ENCODE measurements at regions not wholly inside any gene's neighbourhood (a gene's known extent, or its start where the extent isn't known, plus 50 kb on each side); places are given as distances from the start of the nearest gene placed in this dataset.

GRCh38 chr15:52866698-52867097 lies 76.6 kb upstream of the ONECUT1 start:
- no peak for DNase-seq
- Histone ChIP-seq H3K4me1 (ENCODE audit: control insufficient read depth, low read depth, low read length) (no peaks in the 10 kb centered on the region), H3K27ac (ENCODE audit: low read depth, low read length) (no peak overlapping the region), H2BK15ac (replicated peaks; ENCODE audit: low read depth) (no peak overlapping the region), H3K27me3 (ENCODE audit: insufficient read depth, low read length, poor library complexity) (no peaks in the 10 kb centered on the region), H2BK120ac (ENCODE audit: low read depth, low read length) (no peak overlapping the region), H3K9ac (ENCODE audit: low read length) (no peak overlapping the region), H3K4ac (ENCODE audit: low read depth, low read length) (no peak overlapping the region), H4K8ac (ENCODE audit: low read depth, low read length) (no peak overlapping the region), H3K23ac (ENCODE audit: low read length) (no peak overlapping the region), H2BK5ac (ENCODE audit: low read length) (no peak overlapping the region), H3K36me3 (ENCODE audit: control insufficient read depth, insufficient read depth, low read length) (no peaks in the 10 kb centered on the region), H3K4me2 (ENCODE audit: low read length) (no peak overlapping the region), H3K18ac (ENCODE audit: low read length) (no peak overlapping the region), H2AK5ac (ENCODE audit: low read length) (no peak overlapping the region), H3K79me1 (ENCODE audit: low read length) (no peaks in the 10 kb centered on the region), H3K56ac (ENCODE audit: low read length) (no peak overlapping the region), H3K79me2 (ENCODE audit: control insufficient read depth, insufficient read depth, low read length) (no peaks in the 10 kb centered on the region), H3K4me3 (ENCODE audit: low read length) (no peak overlapping the region), H4K5ac (ENCODE audit: low read length) (no peak overlapping the region)
- no CpG with 5 or more reads among the region's 5 CpGs for WGBS (ENCODE audit: extremely low coverage, insufficient coverage, low lambda C conversion rate)

- Histone ChIP-seq H3K27me3 (ENCODE audit: insufficient read depth, low read length, poor library complexity) (no peaks in the 10 kb centered on the region), H3K4me1 (ENCODE audit: control insufficient read depth, low read depth, low read length) (peaks cover under 1% of the 10 kb centered on the region), H2BK120ac (ENCODE audit: low read depth, low read length) (no peak overlapping the region), H4K5ac (ENCODE audit: low read length) (no peak overlapping the region), H3K27ac (ENCODE audit: low read depth, low read length) (no peak overlapping the region), H3K4me3 (ENCODE audit: low read length) (no peak overlapping the region), H3K4me2 (ENCODE audit: low read length) (no peak overlapping the region), H4K8ac (ENCODE audit: low read depth, low read length) (no peak overlapping the region), H3K79me2 (ENCODE audit: control insufficient read depth, insufficient read depth, low read length) (no peaks in the 10 kb centered on the region), H3K18ac (ENCODE audit: low read length) (no peak overlapping the region), H3K36me3 (ENCODE audit: control insufficient read depth, insufficient read depth, low read length) (no peaks in the 10 kb centered on the region), H3K79me1 (ENCODE audit: low read length) (no peaks in the 10 kb centered on the region), H2BK5ac (ENCODE audit: low read length) (no peak overlapping the region), H3K9ac (ENCODE audit: low read length) (no peak overlapping the region), H2BK15ac (replicated peaks; ENCODE audit: low read depth) (no peak overlapping the region), H3K56ac (ENCODE audit: low read length) (no peak overlapping the region), H2AK5ac (ENCODE audit: low read length) (no peak overlapping the region), H3K4ac (ENCODE audit: low read depth, low read length) (no peak overlapping the region), H3K23ac (ENCODE audit: low read length) (no peak overlapping the region)
- WGBS (ENCODE audit: extremely low coverage, insufficient coverage, low lambda C conversion rate), result no CpG with 5 or more reads among the region's 7 CpGs
- no peak for DNase-seq
These were observed 72.5 kb upstream of the ONECUT1 start for GRCh38 chr15:52862677-52863076.

GRCh38 chr15:52858782-52859176 lies 68.6 kb upstream of the ONECUT1 start:
- H3K79me2 ChIP-seq (ENCODE audit: control insufficient read depth, insufficient read depth, low read length), result no peaks in the 10 kb centered on the region
- H3K4me1 ChIP-seq (ENCODE audit: control insufficient read depth, low read depth, low read length), result peaks cover 3% of the 10 kb centered on the region
- H3K4me2 ChIP-seq (ENCODE audit: low read length), result no peak overlapping the region
- no peak overlapping the region for H3K18ac ChIP-seq (ENCODE audit: low read length)
- H2BK5ac ChIP-seq (ENCODE audit: low read length), result no peak overlapping the region
- WGBS (ENCODE audit: extremely low coverage, insufficient coverage, low lambda C conversion rate), result no CpG with 5 or more reads among the region's 9 CpGs
- H3K4ac ChIP-seq (ENCODE audit: low read depth, low read length), result no peak overlapping the region
- H3K56ac ChIP-seq (ENCODE audit: low read length), result no peak overlapping the region
- no peak overlapping the region for H4K5ac ChIP-seq (ENCODE audit: low read length)
- H3K79me1 ChIP-seq (ENCODE audit: low read length), result no peaks in the 10 kb centered on the region
- no peak for DNase-seq
- H3K4me3 ChIP-seq (ENCODE audit: low read length), result no peak overlapping the region
- H3K9ac ChIP-seq (ENCODE audit: low read length), result no peak overlapping the region
- no peak overlapping the region for H3K27ac ChIP-seq (ENCODE audit: low read depth, low read length)
- H2BK120ac ChIP-seq (ENCODE audit: low read depth, low read length), result no peak overlapping the region
- H3K27me3 ChIP-seq (ENCODE audit: insufficient read depth, low read length, poor library complexity), result no peaks in the 10 kb centered on the region
- H2AK5ac ChIP-seq (ENCODE audit: low read length), result no peak overlapping the region
- no peak overlapping the region for H2BK15ac ChIP-seq (replicated peaks; ENCODE audit: low read depth)
- no peak overlapping the region for H3K23ac ChIP-seq (ENCODE audit: low read length)
- no peak overlapping the region for H4K8ac ChIP-seq (ENCODE audit: low read depth, low read length)
- H3K36me3 ChIP-seq (ENCODE audit: control insufficient read depth, insufficient read depth, low read length), result no peaks in the 10 kb centered on the region

GRCh38 chr15:52857937-52858781 lies 68.0 kb upstream of the ONECUT1 start:
- H3K27ac ChIP-seq (ENCODE audit: low read depth, low read length), result no peak overlapping the region
- no peak overlapping the region for H2AK5ac ChIP-seq (ENCODE audit: low read length)
- no peaks in the 10 kb centered on the region for H3K79me2 ChIP-seq (ENCODE audit: control insufficient read depth, insufficient read depth, low read length)
- H3K36me3 ChIP-seq (ENCODE audit: control insufficient read depth, insufficient read depth, low read length), result no peaks in the 10 kb centered on the region
- no peak overlapping the region for H2BK120ac ChIP-seq (ENCODE audit: low read depth, low read length)
- H3K23ac ChIP-seq (ENCODE audit: low read length), result no peak overlapping the region
- WGBS (ENCODE audit: extremely low coverage, insufficient coverage, low lambda C conversion rate), result no CpG with 5 or more reads among the region's 14 CpGs
- H3K4ac ChIP-seq (ENCODE audit: low read depth, low read length), result no peak overlapping the region
- H4K5ac ChIP-seq (ENCODE audit: low read length), result no peak overlapping the region
- no peak overlapping the region for H4K8ac ChIP-seq (ENCODE audit: low read depth, low read length)
- H2BK15ac ChIP-seq (replicated peaks; ENCODE audit: low read depth), result no peak overlapping the region
- H3K4me3 ChIP-seq (ENCODE audit: low read length), result no peak overlapping the region
- H3K4me2 ChIP-seq (ENCODE audit: low read length), result no peak overlapping the region
- no peak overlapping the region for H3K56ac ChIP-seq (ENCODE audit: low read length)
- H3K18ac ChIP-seq (ENCODE audit: low read length), result no peak overlapping the region
- H3K27me3 ChIP-seq (ENCODE audit: insufficient read depth, low read length, poor library complexity), result no peaks in the 10 kb centered on the region
- H3K79me1 ChIP-seq (ENCODE audit: low read length), result no peaks in the 10 kb centered on the region
- no peak overlapping the region for H2BK5ac ChIP-seq (ENCODE audit: low read length)
- peak; percentile 66 for DNase-seq
- no peak overlapping the region for H3K9ac ChIP-seq (ENCODE audit: low read length)
- H3K4me1 ChIP-seq (ENCODE audit: control insufficient read depth, low read depth, low read length), result peaks cover 3% of the 10 kb centered on the region

GRCh38 chr15:52857471-52857870 lies 67.3 kb upstream of the ONECUT1 start:
- no peak overlapping the region for H3K9ac ChIP-seq (ENCODE audit: low read length)
- H3K18ac ChIP-seq (ENCODE audit: low read length), result no peak overlapping the region
- H4K8ac ChIP-seq (ENCODE audit: low read depth, low read length), result no peak overlapping the region
- no peak overlapping the region for H3K56ac ChIP-seq (ENCODE audit: low read length)
- no peak overlapping the region for H4K5ac ChIP-seq (ENCODE audit: low read length)
- no peaks in the 10 kb centered on the region for H3K79me2 ChIP-seq (ENCODE audit: control insufficient read depth, insufficient read depth, low read length)
- H2BK120ac ChIP-seq (ENCODE audit: low read depth, low read length), result no peak overlapping the region
- H3K4me3 ChIP-seq (ENCODE audit: low read length), result no peak overlapping the region
- peak; percentile 60 for DNase-seq
- no peak overlapping the region for H3K23ac ChIP-seq (ENCODE audit: low read length)
- no peak overlapping the region for H3K27ac ChIP-seq (ENCODE audit: low read depth, low read length)
- no peaks in the 10 kb centered on the region for H3K79me1 ChIP-seq (ENCODE audit: low read length)
- no peaks in the 10 kb centered on the region for H3K27me3 ChIP-seq (ENCODE audit: insufficient read depth, low read length, poor library complexity)
- no CpG with 5 or more reads among the region's 7 CpGs for WGBS (ENCODE audit: extremely low coverage, insufficient coverage, low lambda C conversion rate)
- H3K4me1 ChIP-seq (ENCODE audit: control insufficient read depth, low read depth, low read length), result peaks cover 3% of the 10 kb centered on the region
- no peak overlapping the region for H2BK15ac ChIP-seq (replicated peaks; ENCODE audit: low read depth)
- H2BK5ac ChIP-seq (ENCODE audit: low read length), result no peak overlapping the region
- no peak overlapping the region for H3K4ac ChIP-seq (ENCODE audit: low read depth, low read length)
- no peak overlapping the region for H3K4me2 ChIP-seq (ENCODE audit: low read length)
- no peaks in the 10 kb centered on the region for H3K36me3 ChIP-seq (ENCODE audit: control insufficient read depth, insufficient read depth, low read length)
- H2AK5ac ChIP-seq (ENCODE audit: low read length), result no peak overlapping the region

- no peak overlapping the region for H3K4ac ChIP-seq (ENCODE audit: low read depth, low read length)
- no peak overlapping the region for H2BK15ac ChIP-seq (replicated peaks; ENCODE audit: low read depth)
- no peak overlapping the region for H3K4me3 ChIP-seq (ENCODE audit: low read length)
- H3K27ac ChIP-seq (ENCODE audit: low read depth, low read length), result no peak overlapping the region
- H3K79me2 ChIP-seq (ENCODE audit: control insufficient read depth, insufficient read depth, low read length), result no peaks in the 10 kb centered on the region
- no peak overlapping the region for H3K4me2 ChIP-seq (ENCODE audit: low read length)
- peaks cover 3% of the 10 kb centered on the region for H3K4me1 ChIP-seq (ENCODE audit: control insufficient read depth, low read depth, low read length)
- WGBS (ENCODE audit: extremely low coverage, insufficient coverage, low lambda C conversion rate), result no CpG with 5 or more reads among the region's 1 CpG
- no peak overlapping the region for H4K8ac ChIP-seq (ENCODE audit: low read depth, low read length)
- no peaks in the 10 kb centered on the region for H3K79me1 ChIP-seq (ENCODE audit: low read length)
- H2BK120ac ChIP-seq (ENCODE audit: low read depth, low read length), result no peak overlapping the region
- no peaks in the 10 kb centered on the region for H3K36me3 ChIP-seq (ENCODE audit: control insufficient read depth, insufficient read depth, low read length)
- no peak overlapping the region for H3K18ac ChIP-seq (ENCODE audit: low read length)
- H2AK5ac ChIP-seq (ENCODE audit: low read length), result no peak overlapping the region
- no peak overlapping the region for H3K9ac ChIP-seq (ENCODE audit: low read length)
- peak; percentile 56 for DNase-seq
- no peak overlapping the region for H3K23ac ChIP-seq (ENCODE audit: low read length)
- H4K5ac ChIP-seq (ENCODE audit: low read length), result no peak overlapping the region
- no peak overlapping the region for H2BK5ac ChIP-seq (ENCODE audit: low read length)
- no peaks in the 10 kb centered on the region for H3K27me3 ChIP-seq (ENCODE audit: insufficient read depth, low read length, poor library complexity)
- H3K56ac ChIP-seq (ENCODE audit: low read length), result no peak overlapping the region
These were observed 66.2 kb upstream of the ONECUT1 start for GRCh38 chr15:52856286-52856685.

All from mesendoderm (in vitro differentiated cells).